WI38 (cell line): ENCODE measurements at regions not wholly inside any gene's neighbourhood (a gene's known extent, or its start where the extent isn't known, plus 50 kb on each side); places are given as distances from the start of the nearest gene placed in this dataset.

ENCODE experiments used
- H3K4me3 ChIP-seq: 2 replicates; pipeline ENCODE4 v1.5.1; 2011; ENCODE audit warnings: low read depth, mild to moderate bottlenecking, control low read depth, low read length
- CTCF ChIP-seq: IDR thresholded peaks from 2 replicates; pipeline ENCODE4 v1.5.1; 2012; ENCODE audit warnings: low read depth, mild to moderate bottlenecking, control low read depth, low read length

- no peak overlapping the region for H3K4me3 ChIP-seq
- no peak for TF ChIP-seq CTCF
Observed at GRCh38 chr13:44322928-44323327, 50.7 kb upstream of the SERP2 start.

- TF ChIP-seq CTCF = no peak
- H3K4me3 ChIP-seq = no peak overlapping the region
Observed at GRCh38 chr13:44323754-44324153, 49.9 kb upstream of the SERP2 start.
